ENCODE measurements at regions not wholly inside any gene's neighbourhood (a gene's known extent, or its start where the extent isn't known, plus 50 kb on each side); places are given as distances from the start of the nearest gene placed in this dataset.
A peak's percentile ranks its signal among the peaks of the same experiment; 100 is the strongest.

GRCh38 chr1:14049965-14050364 is 350.0 kb downstream of the PRDM2 start:
- in situ Hi-C loops (cut with HindIII; ENCODE audit: low sequenced_read_pairs): loop anchor here (10.0 kb wide), 1 partner anchor 55 kb away; no protein-coding TSS in a partner anchor
- no peak for TF ChIP-seq CTCF (IDR thresholded peaks at IDR 0.05; ENCODE audit: low read depth, low read length, missing control alignments)
- DNase-seq (ENCODE audit: low read depth): no peak
- H3K4me3 ChIP-seq (ENCODE audit: low read depth, low read length): no peak overlapping the region

DNA sequence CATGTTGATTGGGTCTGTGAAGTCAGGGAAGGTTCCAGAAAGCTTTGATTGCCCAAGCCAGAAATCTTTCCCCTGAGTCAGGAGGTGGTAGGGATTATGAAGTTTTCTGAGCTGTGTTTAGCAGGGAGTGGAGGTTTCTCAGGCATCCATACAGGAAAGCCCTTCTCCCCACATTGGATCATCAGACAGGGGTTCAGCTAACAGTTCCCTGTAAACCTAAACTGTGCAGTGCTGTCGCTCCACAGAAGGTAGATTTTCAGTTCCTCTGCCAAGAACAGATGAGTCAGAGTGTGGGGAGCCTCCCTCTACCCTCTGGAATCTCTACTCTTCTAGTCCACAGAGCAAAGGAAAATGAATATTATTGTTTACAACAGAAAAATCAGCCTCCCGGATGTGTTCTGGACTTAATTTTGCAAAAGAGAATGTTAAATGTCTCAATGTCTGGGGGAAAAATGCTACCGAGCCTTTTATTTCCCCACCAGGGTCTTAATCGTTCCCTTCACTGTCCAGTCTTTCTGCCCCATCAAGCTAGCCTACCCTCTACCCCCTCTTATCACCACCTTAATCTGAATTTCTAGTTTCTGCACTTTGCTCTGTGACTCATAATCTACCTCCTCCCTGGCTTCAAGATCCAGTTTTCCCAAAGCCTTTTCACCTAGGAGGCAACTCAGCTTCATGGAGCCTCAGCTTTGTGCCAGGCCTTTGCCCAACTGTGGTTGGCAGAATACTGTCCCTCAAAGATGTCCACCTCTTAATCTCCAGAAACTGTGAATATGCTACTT is 355.6 kb downstream of the PRDM2 start:
- TF ChIP-seq CTCF (IDR thresholded peaks at IDR 0.05; ENCODE audit: low read depth, low read length, missing control alignments): no peak
- DNase-seq (ENCODE audit: low read depth): peak; percentile 48
- no peak overlapping the region for H3K4me3 ChIP-seq (ENCODE audit: low read depth, low read length)
- in situ Hi-C loops (cut with HindIII; ENCODE audit: low sequenced_read_pairs): no loop called here

- no peak overlapping the region for H3K4me3 ChIP-seq (ENCODE audit: low read depth, low read length)
- in situ Hi-C loops (cut with HindIII; ENCODE audit: low sequenced_read_pairs): no loop called here
- no peak for TF ChIP-seq CTCF (IDR thresholded peaks at IDR 0.05; ENCODE audit: low read depth, low read length, missing control alignments)
- DNase-seq (ENCODE audit: low read depth): no peak
These were observed 357.7 kb downstream of the PRDM2 start for GRCh38 chr1:14057640-14058039.

GRCh38 chr1:14061204-14061603 is 361.2 kb downstream of the PRDM2 start:
- DNase-seq (ENCODE audit: low read depth): no peak
- in situ Hi-C loops (cut with HindIII; ENCODE audit: low sequenced_read_pairs): no loop called here
- TF ChIP-seq CTCF (IDR thresholded peaks at IDR 0.05; ENCODE audit: low read depth, low read length, missing control alignments): no peak
- no peak overlapping the region for H3K4me3 ChIP-seq (ENCODE audit: low read depth, low read length)

GRCh38 chr1:14061722-14062121 is 361.7 kb downstream of the PRDM2 start:
- DNase-seq (ENCODE audit: low read depth): no peak
- no peak for TF ChIP-seq CTCF (IDR thresholded peaks at IDR 0.05; ENCODE audit: low read depth, low read length, missing control alignments)
- H3K4me3 ChIP-seq (ENCODE audit: low read depth, low read length): no peak overlapping the region
- in situ Hi-C loops (cut with HindIII; ENCODE audit: low sequenced_read_pairs): no loop called here

DNA sequence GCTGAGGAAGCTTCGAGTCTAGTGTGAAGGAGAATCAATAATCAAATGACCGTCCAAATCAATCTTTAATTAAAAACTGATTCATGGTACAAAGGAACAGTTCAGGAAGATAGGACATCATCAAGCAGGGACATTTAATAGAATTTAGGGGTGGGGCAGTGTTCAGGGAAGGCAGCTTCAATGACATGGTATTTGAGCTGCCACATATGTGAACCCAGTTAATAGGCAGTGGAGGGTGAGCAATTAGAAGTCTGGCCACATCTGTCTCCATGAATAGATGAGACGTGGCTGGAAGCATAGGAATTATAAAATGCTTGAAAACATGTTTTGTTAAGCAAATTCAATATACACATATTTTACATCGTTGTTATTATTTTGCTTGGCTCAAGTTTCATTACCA is 362.7 kb downstream of the PRDM2 start:
- TF ChIP-seq CTCF (IDR thresholded peaks at IDR 0.05; ENCODE audit: low read depth, low read length, missing control alignments): no peak
- in situ Hi-C loops (cut with HindIII; ENCODE audit: low sequenced_read_pairs): no loop called here
- DNase-seq (ENCODE audit: low read depth): no peak
- no peak overlapping the region for H3K4me3 ChIP-seq (ENCODE audit: low read depth, low read length)
